WTC11 (cell line): ENCODE measurements at regions not wholly inside any gene's neighbourhood (a gene's known extent, or its start where the extent isn't known, plus 50 kb on each side); places are given as distances from the start of the nearest gene placed in this dataset.

Experiments
- ATAC-seq: fragments of 200-7000 bp; cut with Tn5 transposase; 2 replicates; pipeline ENCODE4 v1.10.0; 2021; ENCODE audit warnings: mild to moderate bottlenecking, moderate library complexity
- CTCF ChIA-PET: fragments of 300-600 bp; sonication (Branson Sonifier 250); formaldehyde crosslinking; loops from one replicate; lab custom pipeline; 2021; ENCODE audit warnings: antibody characterized with exemption; lab: Charles Lee
- POLR2A ChIA-PET: fragments of 350-600 bp; sonication (Branson Sonifier 250); formaldehyde crosslinking; loops from one replicate; lab custom pipeline; 2021; ENCODE audit warnings: antibody characterized with exemption; lab: Charles Lee
- DNase-seq: peaks from one replicate; pipeline ENCODE4 v3.0.0; 2021; ENCODE audit warnings: low spot score
- H3K27ac Mint-ChIP-seq: 2 replicates; pipeline ENCODE4 v1.8.0; 2021; ENCODE audit warnings: mixed read lengths
- H3K27me3 Mint-ChIP-seq: 2 replicates; pipeline ENCODE4 v1.8.0; 2021; ENCODE audit warnings: low read depth, mild to moderate bottlenecking, moderate library complexity, mixed read lengths
- H3K36me3 Mint-ChIP-seq: 2 replicates; pipeline ENCODE4 v1.8.0; 2021; ENCODE audit warnings: mixed read lengths
- H3K4me1 Mint-ChIP-seq: 2 replicates; pipeline ENCODE4 v1.8.0; 2022; ENCODE audit warnings: mixed read lengths
- H3K4me3 Mint-ChIP-seq: 2 replicates; pipeline ENCODE4 v1.8.0; 2021; ENCODE audit warnings: mild to moderate bottlenecking, moderate library complexity, mixed read lengths
- H3K9me3 Mint-ChIP-seq: 2 replicates; pipeline ENCODE4 v1.8.0; 2021; ENCODE audit warnings: mixed read lengths
- ATF1 ChIP-seq: sonication (generic); formaldehyde crosslinking; IDR thresholded peaks from 2 replicates; pipeline ENCODE4 v1.8.1; 2023; ENCODE audit warnings: mild to moderate bottlenecking, moderate library complexity, missing genetic modification reagents
- E2F4 ChIP-seq: sonication (generic); formaldehyde crosslinking; IDR thresholded peaks from 2 replicates; pipeline ENCODE4 v1.8.1; 2022; ENCODE audit warnings: low read depth, mild to moderate bottlenecking, moderate library complexity, missing genetic modification reagents, borderline replicate concordance
- E2F5 ChIP-seq: sonication (generic); formaldehyde crosslinking; IDR thresholded peaks from 2 replicates; pipeline ENCODE4 v1.8.1; 2022; ENCODE audit warnings: mild to moderate bottlenecking, moderate library complexity, missing genetic modification reagents
- EMX1 ChIP-seq: fragments of 250-450 bp; sonication (Bioruptor Pico); IDR thresholded peaks from 2 replicates; pipeline ENCODE4 v1.8.0; 2021; ENCODE audit warnings: mild to moderate bottlenecking
- ESRRA ChIP-seq: sonication (generic); formaldehyde crosslinking; IDR thresholded peaks from 2 replicates; pipeline ENCODE4 v1.8.1; 2022; ENCODE audit warnings: mild to moderate bottlenecking, missing genetic modification reagents, borderline replicate concordance
- ETV6 ChIP-seq: sonication (generic); formaldehyde crosslinking; IDR thresholded peaks from 2 replicates; pipeline ENCODE4 v1.8.1; 2022; ENCODE audit warnings: mild to moderate bottlenecking, missing genetic modification reagents
- FOXK1 ChIP-seq: sonication (generic); formaldehyde crosslinking; IDR thresholded peaks from 2 replicates; pipeline ENCODE4 v1.8.0; 2022; ENCODE audit warnings: mild to moderate bottlenecking, moderate library complexity, missing genetic modification reagents
- JAZF1 ChIP-seq: fragments of 250-450 bp; sonication (Bioruptor Pico); IDR thresholded peaks from 2 replicates; pipeline ENCODE4 v1.9.0; 2021; ENCODE audit warnings: moderate library complexity, mild to moderate bottlenecking, inconsistent platforms
- KAT7 ChIP-seq: sonication (generic); formaldehyde crosslinking; IDR thresholded peaks from 2 replicates; pipeline ENCODE4 v1.8.1; 2023; ENCODE audit warnings: missing genetic modification reagents, mild to moderate bottlenecking, borderline replicate concordance
- MYBL2 ChIP-seq: sonication (generic); formaldehyde crosslinking; IDR thresholded peaks from 2 replicates; pipeline ENCODE4 v1.8.1; 2023; ENCODE audit warnings: mild to moderate bottlenecking, moderate library complexity, missing genetic modification reagents
- NFYB ChIP-seq: sonication (generic); formaldehyde crosslinking; conservative IDR thresholded peaks from 2 replicates; pipeline ENCODE4 v1.8.0; 2022; ENCODE audit warnings: low read depth, missing genetic modification reagents
- PRDM15 ChIP-seq: sonication (generic); formaldehyde crosslinking; IDR thresholded peaks from 2 replicates; pipeline ENCODE4 v1.8.0; 2022; ENCODE audit warnings: missing genetic modification reagents
- RORB ChIP-seq: fragments of 250-450 bp; sonication (Bioruptor Pico); IDR thresholded peaks from 2 replicates; pipeline ENCODE4 v1.9.0; 2021; ENCODE audit warnings: mild to moderate bottlenecking
- SMAD3 ChIP-seq: sonication (generic); formaldehyde crosslinking; IDR thresholded peaks from 2 replicates; pipeline ENCODE4 v1.8.0; 2022; ENCODE audit warnings: missing genetic modification reagents, mild to moderate bottlenecking, borderline replicate concordance
- SMAD4 ChIP-seq: sonication (generic); formaldehyde crosslinking; IDR thresholded peaks from 2 replicates; pipeline ENCODE4 v1.8.0; 2022; ENCODE audit warnings: mild to moderate bottlenecking, missing genetic modification reagents
- SOX15 ChIP-seq: fragments of 250-450 bp; sonication (Bioruptor Pico); IDR thresholded peaks from 2 replicates; pipeline ENCODE4 v1.9.0; 2021; ENCODE audit warnings: mild to moderate bottlenecking
- ZNF232 ChIP-seq: sonication (generic); formaldehyde crosslinking; IDR thresholded peaks from 2 replicates; pipeline ENCODE4 v1.8.0; 2022; ENCODE audit warnings: mild to moderate bottlenecking, missing genetic modification reagents
- ZNF317 ChIP-seq: sonication (generic); formaldehyde crosslinking; IDR thresholded peaks from 2 replicates; pipeline ENCODE4 v1.8.1; 2023; ENCODE audit warnings: low read depth, mild to moderate bottlenecking, moderate library complexity, missing genetic modification reagents, borderline replicate concordance
- ZNF671 ChIP-seq: fragments of 250-450 bp; sonication (Bioruptor Pico); IDR thresholded peaks from 2 replicates; pipeline ENCODE4 v1.8.0; 2021; ENCODE audit warnings: mild to moderate bottlenecking
- TF ChIP-seq, protein P1 (sequence below): sonication (generic); formaldehyde crosslinking; IDR thresholded peaks from 2 replicates; pipeline ENCODE4 v1.8.0; 2022; ENCODE audit warnings: mild to moderate bottlenecking, missing genetic modification reagents
- TF ChIP-seq, protein P2 (sequence below): sonication (generic); formaldehyde crosslinking; IDR thresholded peaks from 2 replicates; pipeline ENCODE4 v1.8.1; 2023; ENCODE audit warnings: mild to moderate bottlenecking, moderate library complexity, missing genetic modification reagents
- TF ChIP-seq, protein P3 (sequence below): sonication (generic); formaldehyde crosslinking; IDR thresholded peaks from 2 replicates; pipeline ENCODE4 v1.8.0; 2023; ENCODE audit warnings: missing genetic modification reagents, mild to moderate bottlenecking, borderline replicate concordance

DNA sequence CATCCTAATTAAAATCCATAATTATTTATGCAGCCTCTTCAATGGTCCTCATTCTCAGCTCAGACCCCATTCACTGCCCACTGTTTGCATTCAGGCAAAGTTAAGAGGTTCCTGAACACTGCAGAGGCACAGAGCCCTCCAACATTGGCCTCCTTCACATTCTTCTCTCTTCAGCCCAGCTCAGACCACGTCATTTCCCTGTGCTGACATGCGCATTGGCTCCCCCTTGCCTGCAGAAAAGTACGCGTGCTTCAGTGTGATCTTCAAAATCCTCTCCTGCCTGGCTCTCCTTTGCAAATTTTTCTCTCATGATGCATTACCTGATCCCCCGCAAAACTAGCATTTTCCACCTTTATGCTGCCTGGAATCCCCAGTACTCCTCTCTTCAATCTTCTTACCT is 552.3 kb downstream of the NTRK3 start (continued):
- TF ChIP-seq ETV6 (CRISPR knock-in tag), result no peak
- no peak for TF ChIP-seq E2F4 (CRISPR knock-in tag)
- TF ChIP-seq SMAD4 (CRISPR knock-in tag), result no peak
- TF ChIP-seq KAT7, result no peak
- no peak for TF ChIP-seq RORB

DNA sequence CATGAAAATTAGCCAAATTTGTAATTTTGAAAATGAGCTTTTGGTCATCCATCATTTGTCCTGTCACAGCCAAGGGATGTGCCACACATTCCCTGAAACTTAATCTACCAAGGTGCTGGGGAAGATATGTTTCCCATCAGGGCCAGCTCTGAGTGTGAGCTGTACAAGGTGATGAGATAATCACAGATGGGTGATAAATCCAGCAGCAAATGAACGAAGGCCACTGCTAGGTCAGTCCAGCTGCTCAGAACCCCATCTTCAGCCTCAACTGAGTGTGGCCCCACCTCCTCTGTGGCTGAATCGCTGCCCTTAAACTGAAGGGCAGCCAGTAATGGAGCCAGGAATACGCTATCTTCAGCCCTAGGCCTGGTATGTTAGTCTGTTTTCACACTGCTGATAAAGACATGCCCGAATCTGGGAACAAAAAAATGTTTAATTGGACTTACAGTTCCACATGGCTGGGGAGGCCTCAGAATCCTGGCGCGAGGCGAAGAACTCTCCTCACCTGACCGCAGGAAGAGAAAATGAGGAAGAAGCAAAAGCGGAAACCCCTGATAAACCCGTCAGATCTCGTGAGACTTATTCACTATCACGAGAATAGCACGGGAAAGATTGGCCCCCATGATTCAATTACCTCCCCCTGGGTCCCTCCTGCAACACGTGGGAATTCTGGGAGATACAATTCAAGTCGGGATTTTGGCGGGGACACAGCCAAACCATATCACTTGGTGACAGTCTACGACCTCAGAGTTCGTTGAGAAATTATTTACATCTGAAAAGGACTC is 553.0 kb downstream of the NTRK3 start:
- no peak for DNase-seq
- Mint-ChIP-seq H3K4me3 (no peak overlapping the region), H3K4me1 (peaks cover 21% of the 10 kb centered on the region)
- TF ChIP-seq PRDM15 (no peak), MYBL2 (CRISPR knock-in tag) (no peak), SOX15 (CRISPR knock-in tag) (no peak), ZNF317 (CRISPR knock-in tag) (no peak), ESRRA (CRISPR knock-in tag) (no peak), EMX1 (CRISPR knock-in tag) (no peak), JAZF1 (CRISPR knock-in tag) (no peak), ZNF232 (CRISPR knock-in tag) (no peak), FOXK1 (CRISPR knock-in tag) (no peak), ETV6 (CRISPR knock-in tag) (no peak), SMAD3 (no peak), E2F5 (CRISPR knock-in tag) (no peak), ATF1 (no peak), ZNF671 (CRISPR knock-in tag) (no peak), NFYB (CRISPR knock-in tag) (no peak)
- TF ChIP-seq, protein P1, sequence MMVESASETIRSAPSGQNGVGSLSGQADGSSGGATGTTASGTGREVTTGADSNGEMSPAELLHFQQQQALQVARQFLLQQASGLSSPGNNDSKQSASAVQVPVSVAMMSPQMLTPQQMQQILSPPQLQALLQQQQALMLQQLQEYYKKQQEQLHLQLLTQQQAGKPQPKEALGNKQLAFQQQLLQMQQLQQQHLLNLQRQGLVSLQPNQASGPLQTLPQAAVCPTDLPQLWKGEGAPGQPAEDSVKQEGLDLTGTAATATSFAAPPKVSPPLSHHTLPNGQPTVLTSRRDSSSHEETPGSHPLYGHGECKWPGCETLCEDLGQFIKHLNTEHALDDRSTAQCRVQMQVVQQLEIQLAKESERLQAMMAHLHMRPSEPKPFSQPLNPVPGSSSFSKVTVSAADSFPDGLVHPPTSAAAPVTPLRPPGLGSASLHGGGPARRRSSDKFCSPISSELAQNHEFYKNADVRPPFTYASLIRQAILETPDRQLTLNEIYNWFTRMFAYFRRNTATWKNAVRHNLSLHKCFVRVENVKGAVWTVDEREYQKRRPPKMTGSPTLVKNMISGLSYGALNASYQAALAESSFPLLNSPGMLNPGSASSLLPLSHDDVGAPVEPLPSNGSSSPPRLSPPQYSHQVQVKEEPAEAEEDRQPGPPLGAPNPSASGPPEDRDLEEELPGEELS (CRISPR knock-in tag), result no peak
- TF ChIP-seq, protein P2, sequence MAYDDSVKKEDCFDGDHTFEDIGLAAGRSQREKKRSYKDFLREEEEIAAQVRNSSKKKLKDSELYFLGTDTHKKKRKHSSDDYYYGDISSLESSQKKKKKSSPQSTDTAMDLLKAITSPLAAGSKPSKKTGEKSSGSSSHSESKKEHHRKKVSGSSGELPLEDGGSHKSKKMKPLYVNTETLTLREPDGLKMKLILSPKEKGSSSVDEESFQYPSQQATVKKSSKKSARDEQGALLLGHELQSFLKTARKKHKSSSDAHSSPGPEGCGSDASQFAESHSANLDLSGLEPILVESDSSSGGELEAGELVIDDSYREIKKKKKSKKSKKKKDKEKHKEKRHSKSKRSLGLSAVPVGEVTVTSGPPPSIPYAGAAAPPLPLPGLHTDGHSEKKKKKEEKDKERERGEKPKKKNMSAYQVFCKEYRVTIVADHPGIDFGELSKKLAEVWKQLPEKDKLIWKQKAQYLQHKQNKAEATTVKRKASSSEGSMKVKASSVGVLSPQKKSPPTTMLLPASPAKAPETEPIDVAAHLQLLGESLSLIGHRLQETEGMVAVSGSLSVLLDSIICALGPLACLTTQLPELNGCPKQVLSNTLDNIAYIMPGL (CRISPR knock-in tag), result no peak
- TF ChIP-seq, protein P3, sequence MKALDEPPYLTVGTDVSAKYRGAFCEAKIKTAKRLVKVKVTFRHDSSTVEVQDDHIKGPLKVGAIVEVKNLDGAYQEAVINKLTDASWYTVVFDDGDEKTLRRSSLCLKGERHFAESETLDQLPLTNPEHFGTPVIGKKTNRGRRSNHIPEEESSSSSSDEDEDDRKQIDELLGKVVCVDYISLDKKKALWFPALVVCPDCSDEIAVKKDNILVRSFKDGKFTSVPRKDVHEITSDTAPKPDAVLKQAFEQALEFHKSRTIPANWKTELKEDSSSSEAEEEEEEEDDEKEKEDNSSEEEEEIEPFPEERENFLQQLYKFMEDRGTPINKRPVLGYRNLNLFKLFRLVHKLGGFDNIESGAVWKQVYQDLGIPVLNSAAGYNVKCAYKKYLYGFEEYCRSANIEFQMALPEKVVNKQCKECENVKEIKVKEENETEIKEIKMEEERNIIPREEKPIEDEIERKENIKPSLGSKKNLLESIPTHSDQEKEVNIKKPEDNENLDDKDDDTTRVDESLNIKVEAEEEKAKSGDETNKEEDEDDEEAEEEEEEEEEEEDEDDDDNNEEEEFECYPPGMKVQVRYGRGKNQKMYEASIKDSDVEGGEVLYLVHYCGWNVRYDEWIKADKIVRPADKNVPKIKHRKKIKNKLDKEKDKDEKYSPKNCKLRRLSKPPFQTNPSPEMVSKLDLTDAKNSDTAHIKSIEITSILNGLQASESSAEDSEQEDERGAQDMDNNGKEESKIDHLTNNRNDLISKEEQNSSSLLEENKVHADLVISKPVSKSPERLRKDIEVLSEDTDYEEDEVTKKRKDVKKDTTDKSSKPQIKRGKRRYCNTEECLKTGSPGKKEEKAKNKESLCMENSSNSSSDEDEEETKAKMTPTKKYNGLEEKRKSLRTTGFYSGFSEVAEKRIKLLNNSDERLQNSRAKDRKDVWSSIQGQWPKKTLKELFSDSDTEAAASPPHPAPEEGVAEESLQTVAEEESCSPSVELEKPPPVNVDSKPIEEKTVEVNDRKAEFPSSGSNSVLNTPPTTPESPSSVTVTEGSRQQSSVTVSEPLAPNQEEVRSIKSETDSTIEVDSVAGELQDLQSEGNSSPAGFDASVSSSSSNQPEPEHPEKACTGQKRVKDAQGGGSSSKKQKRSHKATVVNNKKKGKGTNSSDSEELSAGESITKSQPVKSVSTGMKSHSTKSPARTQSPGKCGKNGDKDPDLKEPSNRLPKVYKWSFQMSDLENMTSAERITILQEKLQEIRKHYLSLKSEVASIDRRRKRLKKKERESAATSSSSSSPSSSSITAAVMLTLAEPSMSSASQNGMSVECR, result no peak
- TF ChIP-seq, all 79 proteins: peak for 0
- ATAC-seq, result no peak
- Mint-ChIP-seq H3K27me3 (peaks cover 3% of the 10 kb centered on the region; the same call in 1 of the 2 replicates), H3K9me3 (peaks cover 5% of the 10 kb centered on the region), H3K27ac (no peak overlapping the region), H3K36me3 (no peaks in the 10 kb centered on the region)
- ChIA-PET POLR2A (no interaction called here), CTCF (interaction anchor here (1.1 kb wide), 1 partner anchor 13 kb away, joined by 6 read pairs; no protein-coding TSS in a partner anchor)
